Activated naive CD8-positive, alpha-beta T cell (primary cell): ENCODE measurements at regions not wholly inside any gene's neighbourhood (a gene's known extent, or its start where the extent isn't known, plus 50 kb on each side); places are given as distances from the start of the nearest gene placed in this dataset.
"Not testable (repeated sequence)": the region's sequence is repeated elsewhere in the genome, so short reads cannot be mapped to it uniquely, and the experiment has no call there.

Experiments
- H3K27ac Mint-ChIP-seq: one replicate; pipeline ENCODE4 v1.8.0; 2021; ENCODE audit warnings: mixed read lengths
- H3K27me3 Mint-ChIP-seq: one replicate; pipeline ENCODE4 v1.8.0; 2021; ENCODE audit warnings: mixed read lengths
- H3K36me3 Mint-ChIP-seq: one replicate; pipeline ENCODE4 v1.8.0; 2021; ENCODE audit warnings: mixed read lengths
- H3K4me1 Mint-ChIP-seq: one replicate; pipeline ENCODE4 v1.8.0; 2021; ENCODE audit warnings: low read depth, mixed read lengths
- H3K4me3 Mint-ChIP-seq: one replicate; pipeline ENCODE4 v1.8.0; 2021; ENCODE audit warnings: mild to moderate bottlenecking, mixed read lengths
- H3K9me3 Mint-ChIP-seq: one replicate; pipeline ENCODE4 v1.8.0; 2021; ENCODE audit warnings: low read depth, mixed read lengths

DNA sequence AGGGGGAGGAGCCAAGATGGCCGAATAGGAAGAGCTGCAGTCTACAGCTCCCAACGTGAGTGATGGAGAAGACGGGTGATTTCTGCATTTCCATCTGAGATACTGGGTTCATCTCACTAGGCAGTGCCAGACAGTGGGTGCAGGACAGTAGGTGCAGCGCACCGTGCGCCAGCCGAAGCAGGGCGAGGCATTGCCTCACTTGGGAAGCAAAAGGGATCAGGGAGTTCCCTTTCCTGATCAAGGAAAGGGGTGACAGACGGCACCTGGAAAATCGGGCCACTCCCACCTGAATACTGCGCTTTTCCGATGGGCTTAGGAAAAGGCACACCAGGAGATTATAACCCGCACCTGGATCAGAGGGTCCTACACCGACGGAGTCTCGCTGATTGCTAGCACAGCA is 121.1 kb upstream of the SESTD1 start:
- H3K27me3 Mint-ChIP-seq: peaks cover 10% of the 10 kb centered on the region
- H3K27ac Mint-ChIP-seq, H3K9me3 Mint-ChIP-seq, H3K36me3 Mint-ChIP-seq, H3K4me3 Mint-ChIP-seq, H3K4me1 Mint-ChIP-seq: not testable (repeated sequence)

DNA sequence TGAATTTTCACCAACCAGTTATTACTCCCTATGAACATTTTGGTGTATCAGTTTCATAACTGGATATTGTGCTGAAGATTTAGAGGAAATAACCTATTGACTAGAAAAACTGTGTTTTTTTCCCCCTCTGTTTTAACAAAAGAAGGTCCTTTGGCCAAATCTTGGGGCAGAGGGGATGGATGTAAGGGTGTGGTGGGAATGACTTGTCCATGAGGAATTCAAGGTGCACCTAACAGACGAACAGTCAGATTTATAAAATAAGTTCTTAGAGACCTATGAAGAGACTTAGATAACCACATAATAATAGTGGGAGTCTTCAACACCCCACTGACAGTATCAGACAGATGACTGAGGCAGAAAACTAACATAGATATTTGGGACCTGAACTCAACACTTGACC is 119.3 kb upstream of the SESTD1 start:
- Mint-ChIP-seq H3K9me3 (no peaks in the 10 kb centered on the region), H3K4me1 (no peaks in the 10 kb centered on the region), H3K36me3 (no peaks in the 10 kb centered on the region), H3K27ac (no peak overlapping the region), H3K27me3 (peaks cover 15% of the 10 kb centered on the region), H3K4me3 (no peak overlapping the region)

DNA sequence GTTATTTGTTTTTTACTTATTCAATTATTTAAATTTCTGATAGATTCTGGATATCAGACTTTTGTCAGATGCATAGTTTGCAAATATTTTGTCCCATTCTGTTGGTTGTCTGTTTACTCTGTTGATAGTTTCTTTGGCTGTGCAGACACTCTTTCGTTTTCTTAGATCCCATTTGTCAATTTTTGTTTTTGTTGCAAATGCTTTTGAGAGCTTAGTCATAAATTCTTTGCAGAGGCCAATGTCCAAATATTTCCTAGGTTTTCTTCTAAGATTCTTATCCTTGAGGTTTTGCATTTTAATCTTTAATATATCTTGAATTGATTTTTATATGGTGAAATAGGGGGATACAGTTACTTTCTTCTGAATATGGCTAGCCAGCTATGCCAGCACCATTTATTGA is 112.7 kb upstream of the SESTD1 start:
- no peak overlapping the region for H3K27ac Mint-ChIP-seq
- H3K36me3 Mint-ChIP-seq: no peaks in the 10 kb centered on the region
- no peaks in the 10 kb centered on the region for H3K4me1 Mint-ChIP-seq
- H3K27me3 Mint-ChIP-seq: peaks cover 17% of the 10 kb centered on the region
- no peak overlapping the region for H3K4me3 Mint-ChIP-seq
- no peaks in the 10 kb centered on the region for H3K9me3 Mint-ChIP-seq

DNA sequence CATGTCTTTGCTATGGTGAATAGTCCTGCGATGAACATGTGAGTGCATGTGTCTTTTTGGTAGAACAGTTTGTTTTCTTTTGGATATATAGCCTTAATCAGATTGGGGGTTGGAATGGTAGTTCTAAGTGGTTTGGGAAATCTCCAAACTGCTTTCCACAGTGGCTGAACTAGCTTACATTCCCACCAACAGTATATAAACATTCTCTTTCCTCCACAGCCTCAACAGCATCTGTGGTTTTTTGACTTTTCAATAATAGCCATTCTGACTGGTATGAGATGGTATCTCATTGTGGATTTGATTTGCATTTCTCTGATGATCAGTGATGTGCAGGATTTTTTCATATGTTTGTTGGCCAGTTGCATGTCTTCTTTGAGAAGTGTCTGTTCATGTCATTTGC is 112.2 kb upstream of the SESTD1 start:
- Mint-ChIP-seq H3K9me3 (no peaks in the 10 kb centered on the region), H3K27me3 (peaks cover 17% of the 10 kb centered on the region), H3K27ac (no peak overlapping the region), H3K4me1 (no peaks in the 10 kb centered on the region), H3K4me3 (no peak overlapping the region), H3K36me3 (no peaks in the 10 kb centered on the region)

DNA sequence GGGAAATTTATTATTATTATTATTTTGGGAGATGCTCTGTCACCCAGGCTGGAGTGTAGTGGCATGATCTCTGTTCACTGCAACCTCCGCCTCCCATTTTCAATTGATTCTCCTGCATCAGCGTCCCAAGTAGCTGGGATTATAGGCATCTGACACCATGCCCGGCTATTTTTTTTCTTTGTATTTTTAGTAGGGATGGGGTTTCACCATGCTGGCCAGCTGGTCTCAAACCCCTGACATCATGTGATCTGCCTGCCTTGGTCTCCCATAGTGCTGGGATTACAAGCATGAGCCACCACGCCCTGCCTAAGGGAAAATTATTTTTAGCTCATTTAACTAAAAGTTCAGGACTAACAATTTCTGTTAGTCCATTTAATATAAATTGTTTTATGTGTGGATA is 109.2 kb upstream of the SESTD1 start:
- Mint-ChIP-seq H3K4me1 (no peaks in the 10 kb centered on the region), H3K4me3 (no peak overlapping the region), H3K36me3 (no peaks in the 10 kb centered on the region), H3K9me3 (no peaks in the 10 kb centered on the region), H3K27me3 (peaks cover 9% of the 10 kb centered on the region), H3K27ac (no peak overlapping the region)

DNA sequence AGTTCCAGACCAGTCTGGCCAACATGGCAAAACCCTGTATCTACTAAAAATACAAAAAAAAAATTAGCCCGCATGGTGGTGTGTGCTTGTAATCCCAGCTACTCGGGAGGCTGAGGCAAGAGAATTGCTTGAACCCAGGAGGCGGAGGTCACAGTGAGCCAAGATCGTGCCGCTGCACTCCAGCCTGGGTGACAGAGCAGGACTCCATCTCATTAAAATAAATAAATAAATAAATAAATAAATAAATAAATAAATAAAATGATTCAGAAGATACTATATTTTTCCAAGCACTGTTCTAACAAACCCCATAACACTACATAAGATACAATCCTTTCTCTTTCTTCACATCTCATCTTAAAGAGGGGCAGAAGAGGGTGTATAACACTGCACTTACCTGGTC is 100.9 kb upstream of the SESTD1 start:
- not testable (repeated sequence) for H3K9me3 Mint-ChIP-seq, H3K27me3 Mint-ChIP-seq, H3K36me3 Mint-ChIP-seq, H3K27ac Mint-ChIP-seq, H3K4me1 Mint-ChIP-seq, H3K4me3 Mint-ChIP-seq

DNA sequence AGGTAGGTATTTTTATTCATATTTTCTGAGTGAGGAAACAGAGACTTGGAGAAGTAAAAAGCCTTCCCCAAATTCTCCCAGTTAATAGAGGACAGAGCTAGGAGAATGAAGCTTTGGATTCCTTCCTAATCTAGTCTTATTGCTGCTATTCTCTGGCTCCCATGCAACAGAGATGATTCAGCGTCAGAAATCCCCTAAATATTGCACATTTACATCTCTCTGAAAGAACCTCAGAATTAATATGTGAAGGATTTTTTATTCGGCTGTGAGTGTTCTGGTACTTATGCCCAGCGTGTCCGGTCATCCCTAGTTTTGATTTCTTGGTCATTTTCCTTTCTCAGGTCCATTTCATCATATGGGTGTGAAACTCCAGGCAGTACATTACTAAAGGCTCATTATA is 91.2 kb upstream of the SESTD1 start:
- Mint-ChIP-seq H3K4me1 (no peaks in the 10 kb centered on the region), H3K36me3 (no peaks in the 10 kb centered on the region), H3K27me3 (peaks cover 6% of the 10 kb centered on the region), H3K4me3 (no peak overlapping the region), H3K9me3 (no peaks in the 10 kb centered on the region), H3K27ac (no peak overlapping the region)

DNA sequence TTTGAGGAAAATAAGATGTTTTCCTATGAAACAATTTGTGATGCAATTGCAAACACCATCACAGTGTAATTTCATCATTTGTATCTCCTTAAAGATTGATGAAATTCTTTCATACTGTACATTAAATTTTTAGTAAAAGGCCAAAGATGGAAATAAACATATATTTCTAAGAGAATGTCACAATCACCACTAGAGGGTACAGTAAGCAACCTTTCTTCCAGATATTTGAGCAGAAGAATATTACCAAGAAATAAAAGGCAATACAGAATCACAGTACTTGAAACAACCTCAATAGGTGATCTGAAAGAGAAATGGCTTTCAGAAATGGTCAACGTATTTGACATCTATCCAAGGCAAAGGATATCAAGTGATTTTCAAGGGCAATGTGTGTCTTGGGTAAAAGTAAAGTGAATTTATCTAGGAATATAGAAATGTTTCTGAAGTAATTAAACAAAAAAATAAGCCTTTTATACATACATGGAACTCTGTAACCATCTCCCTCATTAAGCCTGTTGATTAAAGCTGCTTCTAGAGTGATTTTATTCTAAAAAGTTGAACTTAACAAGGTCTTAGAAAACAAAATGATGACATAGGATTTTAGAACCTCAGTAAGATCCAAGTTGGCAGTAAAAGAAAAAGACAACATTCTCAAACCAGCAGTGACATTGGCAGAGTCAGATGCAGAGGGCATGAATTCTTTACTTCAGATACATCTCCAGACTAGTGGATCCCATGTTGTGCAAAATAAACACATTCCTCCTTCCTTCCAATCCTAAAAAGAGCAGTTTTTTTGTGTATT is 90.3 kb upstream of the SESTD1 start:
- no peak overlapping the region for H3K27ac Mint-ChIP-seq
- H3K9me3 Mint-ChIP-seq: no peaks in the 10 kb centered on the region
- H3K27me3 Mint-ChIP-seq: peaks cover 6% of the 10 kb centered on the region
- no peaks in the 10 kb centered on the region for H3K4me1 Mint-ChIP-seq
- no peak overlapping the region for H3K4me3 Mint-ChIP-seq
- H3K36me3 Mint-ChIP-seq: no peaks in the 10 kb centered on the region

DNA sequence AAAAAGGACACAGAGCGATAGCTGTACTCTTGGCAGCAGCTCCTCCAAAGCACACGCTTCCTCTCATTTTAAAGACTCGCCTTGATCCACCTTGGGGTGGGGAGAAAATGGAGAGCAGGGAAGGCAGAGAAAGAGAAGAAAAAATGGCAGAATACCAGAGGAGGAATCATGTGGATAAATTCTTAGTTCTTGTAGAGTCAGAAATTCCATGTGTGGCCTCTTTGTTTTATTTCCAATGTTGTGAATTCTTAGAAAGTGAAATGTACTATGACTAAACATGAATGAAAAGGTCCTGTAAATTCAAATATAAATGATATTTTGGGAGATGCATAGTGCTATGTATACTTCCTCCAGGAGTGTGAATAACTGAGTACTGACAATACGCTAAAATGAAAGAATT is 89.7 kb upstream of the SESTD1 start:
- Mint-ChIP-seq H3K27ac (no peak overlapping the region), H3K36me3 (no peaks in the 10 kb centered on the region), H3K9me3 (no peaks in the 10 kb centered on the region), H3K4me3 (no peak overlapping the region), H3K4me1 (no peaks in the 10 kb centered on the region), H3K27me3 (peaks cover 6% of the 10 kb centered on the region)

DNA sequence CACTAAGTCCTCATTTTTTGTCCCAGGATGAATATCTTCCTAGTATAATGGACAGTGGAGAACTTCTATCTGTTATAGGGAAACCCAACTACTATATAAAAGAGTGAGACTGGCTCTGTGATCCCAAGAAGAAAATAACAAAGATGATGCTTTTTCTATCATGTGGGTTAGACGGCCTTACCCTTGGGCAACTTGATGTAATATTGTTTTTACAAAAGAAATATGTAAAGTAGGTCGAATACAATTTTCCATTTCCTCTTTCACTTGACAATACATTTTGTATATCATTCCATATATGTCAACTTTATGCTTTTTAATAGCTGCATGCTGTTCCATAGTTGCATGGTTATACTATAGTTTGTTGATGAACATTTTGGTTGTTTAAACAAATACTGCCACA is 87.5 kb upstream of the SESTD1 start:
- Mint-ChIP-seq H3K27me3 (peaks cover 6% of the 10 kb centered on the region), H3K9me3 (no peaks in the 10 kb centered on the region), H3K4me1 (no peaks in the 10 kb centered on the region), H3K27ac (no peak overlapping the region), H3K4me3 (no peak overlapping the region), H3K36me3 (no peaks in the 10 kb centered on the region)

DNA sequence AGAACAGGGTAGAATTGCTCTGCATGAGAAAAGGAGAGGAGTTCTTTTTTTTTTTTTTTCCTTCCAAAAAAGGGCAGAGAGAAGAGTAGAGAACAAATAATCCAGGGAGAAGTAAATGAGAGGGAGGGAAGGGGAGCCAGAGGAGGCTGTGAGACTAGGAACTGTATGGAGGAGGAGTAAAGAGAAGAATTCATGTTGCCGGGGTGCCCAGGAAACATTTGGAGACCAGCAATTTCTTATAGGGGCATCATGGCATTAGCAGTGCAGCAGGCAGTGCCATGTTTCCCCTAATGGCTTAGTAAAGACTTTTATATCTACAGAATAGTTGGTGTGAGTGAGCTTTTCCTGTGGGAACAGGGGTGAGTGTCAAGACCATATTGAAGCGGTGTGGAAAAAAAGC is 86.4 kb upstream of the SESTD1 start:
- Mint-ChIP-seq H3K27me3 (peaks cover 1% of the 10 kb centered on the region), H3K4me3 (no peak overlapping the region), H3K9me3 (no peaks in the 10 kb centered on the region), H3K36me3 (no peaks in the 10 kb centered on the region), H3K4me1 (no peaks in the 10 kb centered on the region), H3K27ac (no peak overlapping the region)

DNA sequence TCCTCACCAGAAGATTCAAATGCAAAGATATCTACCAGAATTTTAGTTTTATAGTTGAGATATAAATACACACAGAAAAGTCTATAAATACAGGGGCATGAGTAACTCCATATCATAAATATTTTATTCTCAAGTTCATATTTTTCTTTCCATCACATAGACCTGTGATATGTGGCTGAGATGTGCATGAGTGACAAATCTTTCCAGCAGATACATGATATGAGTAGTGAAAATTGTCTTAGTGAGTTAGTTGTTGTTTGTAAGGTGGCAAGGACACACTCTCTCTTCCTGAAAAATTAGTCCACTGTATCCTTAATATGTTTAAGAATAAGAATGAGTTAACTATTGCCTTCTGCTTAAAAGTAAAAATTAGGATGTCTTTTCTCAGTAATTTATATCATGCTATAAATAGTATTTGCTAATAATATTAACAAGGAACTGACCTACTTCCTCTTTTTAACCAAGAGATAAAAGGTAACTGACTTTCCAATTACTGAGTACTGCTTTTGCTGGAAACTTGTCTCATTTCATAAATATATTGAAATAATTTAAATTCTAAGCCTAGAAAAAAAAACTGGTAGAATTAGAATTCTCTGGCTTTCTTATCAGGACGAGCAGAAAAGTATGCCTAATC is 85.2 kb upstream of the SESTD1 start:
- Mint-ChIP-seq H3K36me3 (no peaks in the 10 kb centered on the region), H3K27ac (no peak overlapping the region), H3K4me1 (no peaks in the 10 kb centered on the region), H3K27me3 (no peaks in the 10 kb centered on the region), H3K9me3 (no peaks in the 10 kb centered on the region), H3K4me3 (no peak overlapping the region)

DNA sequence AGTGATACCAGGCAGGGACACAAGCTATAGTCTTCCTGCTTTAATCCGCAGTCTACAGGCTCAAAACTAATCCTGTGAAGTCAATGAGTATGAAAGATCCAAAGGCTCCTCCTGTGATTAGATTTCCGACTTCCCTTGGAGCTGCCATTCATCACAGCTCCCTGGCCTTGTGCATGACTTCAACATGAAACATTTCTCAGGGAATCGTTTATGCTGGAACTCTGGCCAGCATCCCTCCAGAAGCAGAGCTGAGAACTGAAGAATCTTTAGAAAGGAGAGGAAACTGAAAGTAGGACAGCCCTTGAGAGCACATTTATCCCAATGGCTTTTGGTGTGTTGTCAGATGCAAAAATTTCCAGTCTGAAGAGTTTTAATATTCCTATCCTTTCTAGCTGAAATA is 84.3 kb upstream of the SESTD1 start:
- Mint-ChIP-seq H3K4me3 (no peak overlapping the region), H3K27me3 (no peaks in the 10 kb centered on the region), H3K36me3 (no peaks in the 10 kb centered on the region), H3K9me3 (no peaks in the 10 kb centered on the region), H3K4me1 (no peaks in the 10 kb centered on the region), H3K27ac (no peak overlapping the region)

DNA sequence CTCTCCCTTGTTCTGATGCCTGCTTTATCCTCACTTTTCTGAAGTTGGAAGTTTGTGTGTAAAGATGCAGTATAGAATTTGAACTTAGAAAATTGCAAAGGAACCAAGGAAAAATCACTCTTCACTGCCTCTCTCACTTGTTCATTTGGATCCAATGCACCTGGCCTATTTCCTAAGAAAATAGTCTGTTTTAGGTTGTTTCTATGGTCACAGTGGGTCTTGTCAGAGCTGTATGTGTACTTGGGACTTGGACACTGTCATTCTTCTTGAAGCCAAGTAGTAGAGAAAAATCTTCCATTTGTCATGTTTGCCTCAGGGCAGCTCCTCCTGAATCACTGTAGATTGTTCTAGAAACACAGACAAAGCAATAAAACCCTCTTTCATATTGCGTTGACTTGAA is 80.3 kb upstream of the SESTD1 start:
- H3K36me3 Mint-ChIP-seq: no peaks in the 10 kb centered on the region
- no peaks in the 10 kb centered on the region for H3K27me3 Mint-ChIP-seq
- no peaks in the 10 kb centered on the region for H3K9me3 Mint-ChIP-seq
- peak overlapping the region; percentile 2 for H3K27ac Mint-ChIP-seq
- no peak overlapping the region for H3K4me3 Mint-ChIP-seq
- no peaks in the 10 kb centered on the region for H3K4me1 Mint-ChIP-seq

DNA sequence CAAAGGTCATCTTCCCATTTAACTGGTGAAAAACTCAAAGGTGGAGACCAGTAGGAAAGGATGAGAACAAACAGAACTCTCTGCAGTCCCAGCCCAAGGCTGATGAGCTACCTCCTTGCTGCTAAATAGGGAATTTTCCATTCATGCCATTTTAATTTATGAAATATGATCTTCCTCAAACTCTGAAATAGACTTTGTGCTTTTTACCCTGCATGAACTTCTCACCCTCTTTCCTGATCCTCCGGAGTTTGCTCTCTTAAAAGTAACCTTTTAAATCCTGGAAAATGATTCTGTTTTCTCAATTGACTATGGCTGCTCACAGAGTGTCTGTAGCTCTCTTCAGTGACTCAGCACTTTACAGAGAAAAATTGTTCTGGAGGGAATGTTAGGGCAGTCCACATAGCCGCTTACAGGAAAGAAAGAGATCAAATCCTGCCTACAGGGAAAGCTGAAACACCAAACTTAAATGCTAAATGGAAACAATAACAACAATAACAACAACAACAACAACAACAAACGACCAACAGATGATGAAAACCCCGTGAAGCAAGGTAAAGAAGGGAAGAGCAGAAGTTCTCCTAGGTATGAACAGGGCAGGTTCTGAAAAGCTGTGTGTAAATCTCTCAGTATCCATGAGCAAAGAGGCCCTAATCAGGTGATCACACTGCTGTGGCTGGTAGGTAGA is 79.8 kb upstream of the SESTD1 start:
- Mint-ChIP-seq H3K4me1 (no peaks in the 10 kb centered on the region), H3K36me3 (no peaks in the 10 kb centered on the region), H3K9me3 (no peaks in the 10 kb centered on the region), H3K27ac (no peak overlapping the region), H3K4me3 (no peak overlapping the region), H3K27me3 (no peaks in the 10 kb centered on the region)

DNA sequence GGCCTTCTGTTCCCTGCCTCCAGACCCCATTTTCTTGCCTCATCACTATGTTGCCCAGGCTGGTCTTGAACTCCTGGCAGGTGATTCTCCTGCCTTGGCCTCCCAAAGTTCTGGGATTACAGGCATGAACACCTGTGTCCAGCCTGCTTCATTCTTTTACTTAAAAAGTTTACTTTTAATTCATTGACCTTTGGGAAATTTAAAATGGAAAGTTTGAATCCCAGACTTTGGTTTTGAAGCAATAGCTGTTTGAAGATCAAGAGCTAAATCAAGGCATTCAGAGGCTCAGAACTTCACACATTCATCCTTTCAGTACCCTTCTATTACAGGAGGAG is 79.3 kb upstream of the SESTD1 start:
- H3K4me3 Mint-ChIP-seq: no peak overlapping the region
- no peak overlapping the region for H3K27ac Mint-ChIP-seq
- H3K36me3 Mint-ChIP-seq: no peaks in the 10 kb centered on the region
- no peaks in the 10 kb centered on the region for H3K9me3 Mint-ChIP-seq
- no peaks in the 10 kb centered on the region for H3K27me3 Mint-ChIP-seq
- H3K4me1 Mint-ChIP-seq: no peaks in the 10 kb centered on the region
